ENCODE measurements at regions not wholly inside any gene's neighbourhood (a gene's known extent, or its start where the extent isn't known, plus 50 kb on each side); places are given as distances from the start of the nearest gene placed in this dataset.
"Not testable (repeated sequence)": the region's sequence is repeated elsewhere in the genome, so short reads cannot be mapped to it uniquely, and the experiment has no call there.

DNA sequence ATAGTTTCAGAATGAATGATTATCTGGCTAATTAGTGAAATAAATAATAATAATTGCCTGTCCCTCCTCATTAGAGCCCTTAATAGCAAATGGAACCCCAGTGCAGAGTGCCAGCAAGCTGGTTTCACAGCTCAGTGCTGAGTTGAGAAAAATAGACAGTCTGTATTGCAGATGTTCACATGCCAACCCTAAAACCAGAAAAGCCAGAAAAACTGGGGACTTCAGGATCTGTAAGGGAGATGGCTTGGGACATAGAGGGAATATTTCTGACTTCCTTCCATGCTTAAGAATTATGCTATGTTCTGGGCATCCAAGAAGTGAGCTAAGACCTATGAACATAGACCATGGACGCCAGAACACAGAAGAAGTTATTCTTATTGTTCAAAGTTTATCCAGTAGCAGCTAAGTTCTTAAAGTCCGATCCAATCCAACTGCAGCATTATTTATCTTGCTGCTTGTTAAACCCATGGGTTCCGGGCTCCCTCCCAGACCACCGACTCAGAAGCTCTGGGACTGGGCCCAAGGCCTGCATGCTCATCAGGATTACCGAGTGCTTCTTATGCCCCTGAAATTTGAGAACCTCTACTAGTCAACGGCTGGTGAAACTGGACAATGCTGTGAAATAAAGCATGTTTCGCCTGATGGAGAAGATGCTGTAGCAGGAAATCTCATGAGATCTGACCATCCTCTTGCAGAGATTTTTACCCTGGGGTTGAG is 158.3 kb downstream of the FOXB1 start:
- TF ChIP-seq, protein P1, sequence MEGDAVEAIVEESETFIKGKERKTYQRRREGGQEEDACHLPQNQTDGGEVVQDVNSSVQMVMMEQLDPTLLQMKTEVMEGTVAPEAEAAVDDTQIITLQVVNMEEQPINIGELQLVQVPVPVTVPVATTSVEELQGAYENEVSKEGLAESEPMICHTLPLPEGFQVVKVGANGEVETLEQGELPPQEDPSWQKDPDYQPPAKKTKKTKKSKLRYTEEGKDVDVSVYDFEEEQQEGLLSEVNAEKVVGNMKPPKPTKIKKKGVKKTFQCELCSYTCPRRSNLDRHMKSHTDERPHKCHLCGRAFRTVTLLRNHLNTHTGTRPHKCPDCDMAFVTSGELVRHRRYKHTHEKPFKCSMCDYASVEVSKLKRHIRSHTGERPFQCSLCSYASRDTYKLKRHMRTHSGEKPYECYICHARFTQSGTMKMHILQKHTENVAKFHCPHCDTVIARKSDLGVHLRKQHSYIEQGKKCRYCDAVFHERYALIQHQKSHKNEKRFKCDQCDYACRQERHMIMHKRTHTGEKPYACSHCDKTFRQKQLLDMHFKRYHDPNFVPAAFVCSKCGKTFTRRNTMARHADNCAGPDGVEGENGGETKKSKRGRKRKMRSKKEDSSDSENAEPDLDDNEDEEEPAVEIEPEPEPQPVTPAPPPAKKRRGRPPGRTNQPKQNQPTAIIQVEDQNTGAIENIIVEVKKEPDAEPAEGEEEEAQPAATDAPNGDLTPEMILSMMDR (IDR thresholded peaks at IDR 0.05; ENCODE audit: low read depth, low read length) = no peak
- no peak overlapping the region for H3K4me3 ChIP-seq (replicated peaks in 1 of 2; ENCODE audit: low read depth in 2 of 2, low read length in 2 of 2)
- DNase-seq (ENCODE audit: low read depth in 2 of 2) = no peak

DNA sequence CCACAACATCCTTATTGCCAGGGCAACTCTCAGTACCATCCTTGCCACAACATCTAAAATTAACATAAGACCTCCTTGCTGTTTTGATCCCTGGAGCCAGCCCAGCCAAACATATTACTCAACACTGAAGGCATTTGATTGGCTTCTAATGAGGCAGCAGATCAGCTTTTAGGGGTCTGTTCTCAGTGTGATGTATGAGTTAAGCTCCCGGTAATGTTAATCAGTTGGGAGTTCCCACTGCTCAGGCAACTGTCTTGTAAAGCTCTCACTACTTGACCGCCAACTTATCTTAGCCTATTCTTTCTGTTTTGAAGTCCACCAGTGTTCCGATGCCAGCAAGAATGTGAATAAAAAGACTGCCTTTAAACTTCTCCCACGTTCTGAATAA is 158.9 kb downstream of the FOXB1 start:
- no peak for DNase-seq (ENCODE audit: low read depth in 2 of 2)
- TF ChIP-seq, protein P1 (IDR thresholded peaks at IDR 0.05; ENCODE audit: low read depth, low read length) = no peak
- no peak overlapping the region for H3K4me3 ChIP-seq (replicated peaks in 1 of 2; ENCODE audit: low read depth in 2 of 2, low read length in 2 of 2)

DNA sequence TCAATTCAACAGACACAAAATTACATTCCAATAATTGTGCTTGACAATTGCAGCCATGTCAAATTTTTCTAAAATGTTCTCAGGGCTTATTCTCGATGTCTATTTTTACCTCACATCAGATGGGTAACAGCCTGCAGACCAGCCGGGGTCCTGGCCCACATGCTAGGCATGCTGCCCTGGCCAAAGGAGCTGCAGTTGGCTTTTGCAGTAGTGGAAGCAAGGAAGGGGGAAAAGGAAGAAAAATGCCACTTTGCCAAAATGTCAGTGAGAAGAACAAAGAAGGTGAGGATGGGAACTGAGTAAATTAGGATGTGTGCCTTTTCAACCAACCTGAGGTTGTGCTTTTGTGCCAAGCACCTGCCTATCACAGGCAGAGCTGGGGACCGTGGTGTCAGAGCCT is 161.0 kb downstream of the FOXB1 start:
- TF ChIP-seq, protein P1 (IDR thresholded peaks at IDR 0.05; ENCODE audit: low read depth, low read length) = no peak
- no peak for DNase-seq (ENCODE audit: low read depth in 2 of 2)
- no peak overlapping the region for H3K4me3 ChIP-seq (replicated peaks in 1 of 2; ENCODE audit: low read depth in 2 of 2, low read length in 2 of 2)

DNA sequence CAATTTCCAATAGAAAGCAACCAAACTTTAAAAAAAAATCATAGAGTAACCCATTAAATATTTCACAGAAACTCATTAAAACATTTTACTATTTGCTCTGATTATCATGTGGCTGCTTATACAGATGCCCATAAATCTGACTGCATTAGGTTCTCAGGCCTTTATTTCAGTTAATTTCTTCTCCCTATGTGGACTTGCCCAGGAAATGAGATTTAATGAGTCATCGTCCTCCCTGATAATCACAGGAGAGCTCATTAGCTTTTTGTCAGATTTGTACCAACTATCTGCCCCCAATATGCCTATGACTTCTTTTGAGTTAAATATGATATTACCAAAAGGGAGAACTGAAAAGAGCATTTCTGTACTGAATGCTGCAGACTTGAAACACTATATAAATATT is 168.0 kb downstream of the FOXB1 start:
- H3K4me3 ChIP-seq (replicated peaks in 1 of 2; ENCODE audit: low read depth in 2 of 2, low read length in 2 of 2) = no peak overlapping the region
- TF ChIP-seq, protein P1 (IDR thresholded peaks at IDR 0.05; ENCODE audit: low read depth, low read length) = no peak
- no peak for DNase-seq (ENCODE audit: low read depth in 2 of 2)

DNA sequence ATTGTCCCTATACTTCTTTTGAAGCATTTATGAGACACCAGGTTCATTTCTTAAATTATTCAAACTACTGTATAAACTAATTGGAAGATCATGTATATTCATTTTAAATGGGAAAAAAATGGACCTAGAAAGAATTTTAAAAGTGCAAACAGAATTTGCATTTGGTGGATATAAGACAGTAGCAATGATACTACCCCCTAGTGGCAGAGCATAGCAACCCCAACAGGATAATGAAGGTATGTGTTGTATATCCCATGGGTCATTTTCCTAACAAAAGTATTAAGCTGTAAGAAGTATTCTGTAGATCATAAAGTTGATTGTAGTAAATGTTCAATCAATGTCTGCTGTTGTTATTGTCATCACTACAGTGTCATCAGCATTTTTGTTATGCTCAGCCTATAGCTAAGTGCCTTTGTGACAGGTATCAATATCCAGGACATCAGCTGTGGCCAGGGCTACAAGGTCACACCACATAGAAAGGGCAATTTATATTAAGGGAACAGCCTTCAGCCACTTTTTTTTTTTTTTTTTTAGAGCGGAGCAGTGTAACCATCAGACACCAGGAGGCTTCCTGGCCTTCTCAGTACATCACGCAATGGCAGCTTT is 175.8 kb downstream of the FOXB1 start:
- peak; percentile 74 to 77 for DNase-seq (ENCODE audit: low read depth in 2 of 2)
- no peak overlapping the region for H3K4me3 ChIP-seq (replicated peaks in 1 of 2; ENCODE audit: low read depth in 2 of 2, low read length in 2 of 2)
- TF ChIP-seq, protein P1 (IDR thresholded peaks at IDR 0.05; ENCODE audit: low read depth, low read length) = peak; percentile 86

DNA sequence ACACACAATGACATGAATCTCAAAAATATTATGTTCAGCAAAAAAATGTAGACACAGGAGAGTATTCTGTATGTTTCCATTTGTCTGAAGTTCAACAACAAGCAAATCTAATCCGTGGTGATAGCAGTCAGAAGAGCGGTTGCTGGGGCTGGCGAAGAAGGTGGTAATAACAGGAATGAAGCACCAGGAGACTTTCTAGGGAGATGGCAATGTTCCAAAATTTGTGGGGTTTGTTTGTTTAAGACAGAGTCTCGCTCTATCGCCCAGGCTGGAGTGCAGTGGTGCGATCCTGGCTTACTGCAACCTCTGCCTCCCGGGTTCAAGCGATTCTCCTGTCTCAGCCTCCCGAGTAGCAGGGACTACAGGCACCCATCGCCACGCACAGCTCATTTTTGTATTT is 177.8 kb downstream of the FOXB1 start:
- H3K4me3 ChIP-seq (replicated peaks in 1 of 2; ENCODE audit: low read depth in 2 of 2, low read length in 2 of 2); DNase-seq (ENCODE audit: low read depth in 2 of 2): not testable (repeated sequence)

DNA sequence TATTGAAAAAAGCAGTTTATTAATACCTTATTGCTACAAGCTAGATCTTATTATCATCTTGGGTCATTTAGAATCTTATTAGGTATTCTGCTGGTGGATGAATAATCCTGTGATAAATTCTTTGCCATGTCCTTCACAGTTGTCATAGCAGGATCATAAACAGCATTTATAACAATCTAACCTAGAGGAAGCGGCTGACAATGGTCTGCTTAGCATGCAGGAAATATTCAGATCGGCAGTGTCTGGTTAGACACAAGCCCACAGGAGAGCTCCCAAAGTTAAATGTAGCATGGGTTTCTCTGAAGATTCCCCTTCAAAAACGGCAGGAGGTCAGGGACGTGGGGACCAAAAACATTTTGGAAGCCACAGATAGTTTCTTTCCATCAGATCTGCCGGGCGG is 179.3 kb downstream of the FOXB1 start:
- no peak overlapping the region for H3K4me3 ChIP-seq (replicated peaks in 1 of 2; ENCODE audit: low read depth in 2 of 2, low read length in 2 of 2)
- TF ChIP-seq, protein P1 (IDR thresholded peaks at IDR 0.05; ENCODE audit: low read depth, low read length) = no peak
- DNase-seq (ENCODE audit: low read depth in 2 of 2) = no peak

Measured in cardiac fibroblast (primary cell).